Activated CD8-positive, alpha-beta memory T cell treated with anti-CD3 and anti-CD28 coated beads, Interleukin-2, amount 50 U/mL, for 24 hours (primary cell): ENCODE measurements at regions not wholly inside any gene's neighbourhood (a gene's known extent, or its start where the extent isn't known, plus 50 kb on each side); places are given as distances from the start of the nearest gene placed in this dataset.

Experiments
- DNase-seq: peaks from one replicate; pipeline ENCODE4 v3.0.0-alpha.2; 2020; ENCODE audit errors: extremely low read depth

- DNase-seq = no peak
These were observed 313.2 kb downstream of the PIK3C3 start for GRCh38 chr18:42268186-42268725.

- no peak for DNase-seq
These were observed 313.8 kb downstream of the PIK3C3 start for GRCh38 chr18:42268798-42269197.

GRCh38 chr18:42271647-42272414 lies 316.8 kb downstream of the PIK3C3 start:
- DNase-seq = no peak

- no peak for DNase-seq
These were observed 319.6 kb downstream of the PIK3C3 start for GRCh38 chr18:42274488-42275137.

GRCh38 chr18:42275138-42275535 lies 320.1 kb downstream of the PIK3C3 start:
- no peak for DNase-seq

GRCh38 chr18:42275949-42276730 lies 321.1 kb downstream of the PIK3C3 start:
- DNase-seq = no peak

GRCh38 chr18:42281124-42281523 lies 326.1 kb downstream of the PIK3C3 start:
- DNase-seq = no peak

GRCh38 chr18:42281851-42282250 lies 326.8 kb downstream of the PIK3C3 start:
- DNase-seq = no peak

GRCh38 chr18:42287047-42287446 lies 332.0 kb downstream of the PIK3C3 start:
- DNase-seq = no peak

- DNase-seq = no peak
These were observed 333.1 kb downstream of the PIK3C3 start for GRCh38 chr18:42288129-42288528.

- no peak for DNase-seq
These were observed 334.5 kb downstream of the PIK3C3 start for GRCh38 chr18:42289526-42289925.

- DNase-seq = no peak
These were observed 335.6 kb downstream of the PIK3C3 start for GRCh38 chr18:42290318-42291307.

- DNase-seq = no peak
These were observed 337.6 kb downstream of the PIK3C3 start for GRCh38 chr18:42292654-42293053.

- DNase-seq = no peak
These were observed 341.2 kb downstream of the PIK3C3 start for GRCh38 chr18:42296192-42296591.

GRCh38 chr18:42296723-42297122 lies 341.7 kb downstream of the PIK3C3 start:
- DNase-seq = no peak

GRCh38 chr18:42298759-42299675 lies 344.0 kb downstream of the PIK3C3 start:
- DNase-seq = peak; percentile 2

GRCh38 chr18:42305869-42306593 lies 351.0 kb downstream of the PIK3C3 start:
- DNase-seq = no peak

GRCh38 chr18:42306594-42306980 lies 351.6 kb downstream of the PIK3C3 start:
- DNase-seq = no peak

GRCh38 chr18:42310956-42311355 lies 355.9 kb downstream of the PIK3C3 start:
- DNase-seq = no peak
